ENCODE measurements at regions not wholly inside any gene's neighbourhood (a gene's known extent, or its start where the extent isn't known, plus 50 kb on each side); places are given as distances from the start of the nearest gene placed in this dataset.

DNA sequence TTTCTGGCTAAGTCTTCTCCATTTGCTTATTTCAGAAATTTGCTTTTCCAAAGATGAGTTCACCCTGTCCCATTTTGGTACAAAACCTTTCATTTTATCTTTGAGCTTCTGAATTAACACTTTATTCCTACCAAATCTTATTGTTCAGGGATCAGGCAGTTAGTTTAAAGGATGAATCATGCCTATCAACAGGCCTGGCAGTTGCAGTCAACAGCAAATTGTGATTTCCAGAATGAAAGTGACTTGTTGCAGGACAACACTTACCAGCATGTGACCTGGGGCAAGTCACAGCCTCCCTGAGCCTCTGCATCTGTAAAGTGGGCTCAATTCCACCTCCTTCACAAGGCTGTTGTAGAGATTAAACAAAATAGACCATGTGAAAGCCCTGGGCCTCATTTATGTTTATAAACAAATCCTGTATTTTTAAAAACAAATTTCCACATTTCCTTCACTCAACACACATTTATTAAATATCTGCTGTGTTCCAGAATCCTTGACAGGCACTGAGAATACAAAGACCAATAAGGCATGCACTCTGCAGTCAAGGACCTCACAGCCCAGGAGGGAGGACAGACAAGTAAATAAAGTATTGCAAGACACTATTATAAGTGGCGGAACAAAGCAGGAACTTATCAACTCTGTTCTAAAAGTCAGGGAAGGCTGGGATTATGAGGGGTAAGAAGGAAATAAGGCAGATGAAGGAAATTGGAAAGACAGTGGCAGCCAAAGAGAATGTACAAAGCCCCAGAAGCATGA lies 359.1 kb upstream of the IL12A start:
- no peak for DNase-seq

DNA sequence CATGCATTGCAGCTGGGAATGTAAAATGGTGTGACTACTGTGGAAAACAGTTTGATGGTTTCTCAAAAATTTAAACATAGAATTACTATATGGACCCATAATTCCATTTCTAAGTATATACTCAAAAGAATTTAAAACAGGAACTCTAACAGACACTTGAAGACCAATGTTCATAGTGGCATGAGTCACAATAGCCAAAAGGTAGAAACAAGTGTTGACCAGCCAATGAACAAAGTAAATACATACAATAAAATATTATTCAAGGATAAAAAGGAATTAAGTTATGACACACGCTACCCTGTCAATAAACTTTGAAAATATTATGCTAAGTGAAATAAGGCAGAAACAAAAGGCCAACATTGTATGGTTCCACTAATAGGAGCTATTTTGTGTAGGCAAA lies 357.4 kb upstream of the IL12A start:
- no peak for DNase-seq

DNA sequence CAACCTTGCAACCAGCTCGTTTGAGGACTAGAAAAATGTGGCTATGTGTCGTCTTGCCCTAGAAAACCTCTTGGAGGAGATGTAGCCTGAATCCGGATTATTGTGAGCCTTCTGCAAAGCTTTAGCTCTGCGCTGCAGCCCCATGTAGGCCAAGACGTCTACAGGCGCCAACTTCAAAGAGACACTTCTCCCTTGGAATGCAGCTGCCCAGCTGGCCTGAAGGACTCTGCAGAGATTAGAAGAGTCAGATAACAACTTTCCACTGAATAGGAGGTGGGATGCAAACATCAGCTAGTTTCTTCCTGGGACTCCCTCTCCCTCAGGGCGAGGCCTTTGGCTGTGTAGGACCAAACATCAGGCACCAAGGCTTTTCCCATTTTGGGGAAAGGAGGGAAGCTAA lies 356.5 kb upstream of the IL12A start:
- DNase-seq: no peak

- DNase-seq: no peak
These were observed 355.8 kb upstream of the IL12A start for GRCh38 chr3:159632851-159633250.

DNA sequence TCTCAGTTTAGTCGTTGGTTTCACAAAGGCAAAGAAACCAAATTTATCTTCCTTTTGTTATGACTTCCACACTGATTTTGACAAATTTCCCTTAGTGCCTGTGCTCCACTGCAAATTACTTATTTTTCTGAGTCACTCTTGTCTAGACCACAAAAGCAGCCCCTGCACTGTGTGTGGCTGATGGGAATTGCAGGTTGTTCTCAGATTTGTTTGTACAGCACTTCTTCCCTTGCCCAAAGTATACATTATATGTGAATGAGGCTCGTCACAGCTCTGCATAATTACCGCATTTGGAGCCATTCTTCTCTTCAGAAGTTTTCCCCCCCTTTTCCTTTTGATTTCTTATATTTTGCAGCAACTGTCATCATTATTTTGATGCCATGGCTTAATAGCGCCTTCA lies 354.2 kb upstream of the IL12A start:
- DNase-seq: no peak

GRCh38 chr3:159635047-159635641 lies 353.5 kb upstream of the IL12A start:
- no peak for DNase-seq

GRCh38 chr3:159637883-159638542 lies 350.6 kb upstream of the IL12A start:
- no peak for DNase-seq

GRCh38 chr3:159640225-159640624 lies 348.4 kb upstream of the IL12A start:
- DNase-seq: no peak

DNA sequence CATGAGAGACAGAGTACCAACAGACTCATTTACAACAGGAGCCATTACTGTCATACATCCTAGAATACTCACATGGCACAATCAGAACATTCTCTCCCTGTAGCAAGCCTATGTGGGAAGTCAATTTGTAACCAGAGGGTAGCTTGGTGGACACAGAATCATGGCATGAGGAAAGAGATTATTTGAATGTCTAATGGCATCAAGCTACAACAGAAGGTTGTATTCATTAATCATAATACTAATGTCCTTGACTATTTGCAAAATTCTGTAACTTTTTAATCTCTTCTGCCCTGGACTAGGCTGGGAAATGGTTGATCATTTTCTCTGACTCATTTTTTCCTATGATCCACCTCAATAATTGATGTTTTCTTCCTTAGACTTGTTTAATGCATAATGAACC lies 345.2 kb upstream of the IL12A start:
- no peak for DNase-seq

GRCh38 chr3:159645874-159646273 lies 342.8 kb upstream of the IL12A start:
- no peak for DNase-seq

DNA sequence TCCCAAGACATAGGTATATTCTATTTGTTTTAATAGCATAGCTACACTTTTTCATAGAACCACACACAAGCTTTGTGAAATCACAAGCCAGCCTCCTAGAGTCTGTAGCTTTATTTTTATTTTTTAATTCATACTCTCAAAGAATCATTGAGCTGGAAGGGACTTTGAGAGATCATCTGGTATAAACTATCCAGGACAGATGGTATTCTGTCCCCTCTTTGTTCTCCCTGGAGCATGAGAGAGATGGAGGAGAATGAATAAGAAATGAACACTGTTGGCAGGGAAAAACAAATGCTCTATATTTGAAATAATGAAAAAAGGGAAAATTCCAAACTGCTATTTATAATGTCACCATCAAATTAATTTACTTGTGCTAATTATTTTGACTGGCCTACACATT lies 338.7 kb upstream of the IL12A start:
- no peak for DNase-seq

DNA sequence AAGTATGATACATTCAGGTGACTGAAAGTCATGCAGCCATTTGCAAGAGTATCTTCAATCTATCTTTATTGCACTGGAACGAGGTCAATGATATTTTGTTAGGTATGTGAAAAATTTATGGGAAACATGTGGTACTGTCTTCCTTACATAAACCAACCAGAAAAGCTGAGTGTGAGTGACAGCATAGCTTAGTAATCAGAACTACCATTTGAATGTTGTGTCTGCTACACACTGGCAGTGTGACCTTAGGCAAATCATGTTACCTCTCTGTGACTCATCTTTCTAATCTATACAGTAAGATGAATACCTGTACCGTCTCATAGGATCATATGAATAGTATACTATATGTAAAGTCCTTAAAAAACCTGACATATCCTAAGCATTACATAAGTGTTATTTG lies 337.9 kb upstream of the IL12A start:
- no peak for DNase-seq

DNA sequence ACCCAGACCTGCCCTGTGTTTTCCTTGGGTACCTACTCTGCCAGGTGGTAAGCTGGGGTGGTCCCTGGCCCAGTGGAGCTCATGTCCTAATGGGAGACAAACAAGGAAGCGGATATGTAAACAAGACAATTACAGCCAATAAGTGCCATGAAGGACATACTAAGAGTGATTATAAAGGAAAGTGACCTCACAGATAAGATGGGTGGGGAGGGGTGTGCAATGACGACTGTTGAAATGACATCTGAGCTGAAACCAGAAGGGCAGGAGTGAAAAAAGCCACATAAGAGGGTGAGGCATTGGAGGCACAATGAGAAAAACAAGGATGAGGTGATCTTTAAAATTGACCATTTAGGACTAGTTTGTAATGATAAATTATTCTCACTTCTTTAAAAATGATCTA lies 336.2 kb upstream of the IL12A start:
- no peak for DNase-seq

DNA sequence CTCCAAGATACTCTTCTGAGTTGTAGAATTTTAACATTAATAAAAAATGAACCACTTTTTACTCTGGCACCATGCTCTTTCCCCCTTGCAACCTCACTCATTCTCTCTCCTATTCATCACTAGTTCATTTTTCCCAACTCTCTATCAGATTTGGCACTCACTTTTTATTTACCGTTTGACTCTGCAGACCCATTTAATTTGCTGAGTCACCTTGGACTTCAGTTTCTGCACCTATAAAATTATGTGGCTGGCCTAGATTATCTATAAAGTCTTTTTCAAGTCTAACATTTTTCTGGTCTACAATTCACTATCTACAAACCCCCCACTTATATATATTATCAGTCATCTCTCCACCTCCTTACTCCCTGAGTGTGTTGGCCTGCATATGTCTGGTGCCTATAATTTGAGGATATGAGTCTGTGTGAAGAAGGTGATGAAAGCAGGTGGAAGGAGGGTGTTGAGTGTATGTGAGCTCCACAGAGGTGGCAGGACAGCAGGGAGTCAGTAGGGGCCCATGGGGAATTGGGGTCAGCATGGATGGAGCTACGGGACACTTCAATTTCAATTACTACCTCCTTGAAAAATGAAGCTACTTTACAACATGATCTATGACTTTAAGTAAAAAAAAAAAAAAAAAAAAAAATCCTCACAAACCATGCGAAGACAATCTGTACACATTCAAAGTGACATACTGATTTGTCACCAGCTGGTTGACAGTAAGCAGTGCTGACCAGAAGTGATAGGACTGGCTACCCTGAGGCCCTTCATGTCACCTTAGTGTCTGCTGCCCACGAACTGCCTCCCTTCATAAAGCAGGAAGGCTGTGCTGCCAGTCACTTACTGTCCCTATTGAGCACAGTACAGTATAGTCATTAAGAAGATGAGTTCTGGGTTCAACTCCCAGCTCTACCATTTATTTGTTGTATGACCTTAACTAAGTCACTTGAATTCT lies 334.2 kb upstream of the IL12A start:
- no peak for DNase-seq

GRCh38 chr3:159655202-159655601 lies 333.4 kb upstream of the IL12A start:
- no peak for DNase-seq

DNA sequence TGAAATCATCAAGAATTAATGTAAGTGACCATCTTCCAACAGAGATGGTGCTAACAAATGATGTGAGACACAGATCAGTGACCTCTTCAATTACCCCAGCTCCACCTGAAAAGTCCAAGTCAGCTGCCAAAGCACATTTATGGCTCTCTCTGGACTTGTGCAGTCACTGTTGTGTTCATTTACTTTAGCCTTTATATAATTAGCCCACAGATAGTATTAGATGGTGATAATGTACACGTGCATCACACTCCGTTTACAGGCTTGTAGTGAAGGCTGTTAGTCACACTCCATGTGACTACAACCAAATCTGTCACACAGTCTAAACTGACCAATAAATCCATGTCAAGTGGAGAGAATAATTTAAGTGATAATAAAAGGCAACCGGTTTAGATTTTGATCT lies 331.5 kb upstream of the IL12A start:
- no peak for DNase-seq

- no peak for DNase-seq
These were observed 331.0 kb upstream of the IL12A start for GRCh38 chr3:159657629-159658028.

GRCh38 chr3:159660326-159660725 lies 328.3 kb upstream of the IL12A start:
- no peak for DNase-seq

GRCh38 chr3:159660901-159661300 lies 327.7 kb upstream of the IL12A start:
- no peak for DNase-seq

GRCh38 chr3:159662549-159662948 lies 326.1 kb upstream of the IL12A start:
- DNase-seq: no peak

DNA sequence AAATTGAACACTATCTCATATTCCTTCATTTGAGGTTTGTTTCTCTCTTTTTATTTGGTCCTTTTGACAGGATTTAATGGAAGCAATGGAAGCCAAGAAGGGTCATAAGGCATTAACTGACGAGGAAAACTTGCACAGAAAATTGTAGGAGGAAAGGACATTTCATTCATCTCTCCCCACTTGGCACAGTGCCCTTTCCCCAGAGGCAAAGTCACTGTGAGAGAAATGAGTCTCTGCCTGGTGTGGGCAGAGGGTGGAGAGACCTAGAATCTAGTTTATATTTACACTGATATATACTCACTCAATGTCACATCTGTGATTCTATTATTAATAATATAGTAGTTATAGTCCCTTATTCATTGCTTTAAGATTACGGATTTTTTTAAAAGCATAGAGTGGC lies 324.6 kb upstream of the IL12A start:
- DNase-seq: no peak

DNA sequence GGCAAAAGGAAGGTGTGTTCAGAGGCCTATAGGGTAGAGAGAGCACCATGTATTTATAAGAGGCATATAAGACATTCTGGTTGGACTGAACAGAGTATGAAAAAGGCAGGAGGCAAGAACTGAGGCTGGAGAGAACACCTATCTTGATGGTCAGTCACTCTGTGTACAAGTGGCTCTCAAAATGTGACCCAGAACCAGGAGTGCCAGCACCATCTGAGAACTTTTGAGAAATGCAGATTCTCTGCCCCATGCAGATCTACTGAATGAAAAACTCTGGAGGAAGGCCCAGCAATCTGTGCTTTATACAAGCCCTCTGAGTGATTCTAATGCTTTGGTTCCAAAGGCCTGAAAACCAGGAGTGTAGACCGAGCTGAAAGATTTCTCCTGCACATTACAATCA lies 324.0 kb upstream of the IL12A start:
- no peak for DNase-seq

- DNase-seq: no peak
These were observed 321.4 kb upstream of the IL12A start for GRCh38 chr3:159667261-159667660.
